BE2C (cell line): ENCODE measurements at regions not wholly inside any gene's neighbourhood (a gene's known extent, or its start where the extent isn't known, plus 50 kb on each side); places are given as distances from the start of the nearest gene placed in this dataset.

ENCODE experiments used
- DNase-seq: peaks from one replicate; pipeline ENCODE4 v3.0.0-alpha.2; 2020
- H3K27me3 ChIP-seq: fragments of 250-450 bp; sonication (Bioruptor Pico); 2 replicates; pipeline ENCODE4 v1.5.1; 2020; ENCODE audit warnings: mild to moderate bottlenecking
- H3K36me3 ChIP-seq: fragments of 250-450 bp; sonication (Bioruptor Pico); 2 replicates; pipeline ENCODE4 v1.5.1; 2020; ENCODE audit warnings: mild to moderate bottlenecking
- H3K4me1 ChIP-seq: fragments of 250-450 bp; sonication (Bioruptor Pico); 2 replicates; pipeline ENCODE4 v1.5.1; 2020
- H3K4me3 ChIP-seq: 2 replicates; pipeline ENCODE4 v1.5.1; 2011; ENCODE audit warnings: low read depth, low read length
- H3K9me3 ChIP-seq: fragments of 250-450 bp; sonication (Bioruptor Pico); 2 replicates; pipeline ENCODE4 v1.5.1; 2020
- TF ChIP-seq, protein P1 (sequence below): IDR thresholded peaks from 2 replicates; pipeline ENCODE4 v1.5.1; 2012; ENCODE audit warnings: mild to moderate bottlenecking, low read depth, low read length

DNA sequence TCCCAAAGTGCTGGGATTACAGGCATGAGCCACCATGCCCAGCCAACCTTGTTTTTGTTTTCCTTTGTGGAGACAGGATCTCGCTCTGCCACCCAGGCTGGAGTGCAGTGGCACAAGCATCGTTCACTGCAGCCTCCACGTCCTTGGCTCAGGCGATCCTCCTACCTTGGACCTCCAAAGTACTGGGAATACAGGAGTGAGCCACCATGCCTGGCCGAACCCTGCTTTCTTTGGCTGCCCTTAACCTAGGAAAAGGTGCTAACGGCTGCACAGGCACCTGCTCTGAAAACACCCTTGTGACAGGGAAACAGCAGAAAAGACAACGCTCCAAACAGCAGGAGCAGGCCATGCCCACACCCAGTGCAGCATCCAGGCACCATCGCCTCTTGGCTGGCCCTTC, 71.9 kb downstream of the OAT start:
- Histone ChIP-seq H3K27me3 (no peaks in the 10 kb centered on the region), H3K9me3 (no peaks in the 10 kb centered on the region), H3K4me1 (no peaks in the 10 kb centered on the region), H3K36me3 (no peaks in the 10 kb centered on the region), H3K4me3 (no peak overlapping the region)
- no peak for DNase-seq
- TF ChIP-seq, protein P1, sequence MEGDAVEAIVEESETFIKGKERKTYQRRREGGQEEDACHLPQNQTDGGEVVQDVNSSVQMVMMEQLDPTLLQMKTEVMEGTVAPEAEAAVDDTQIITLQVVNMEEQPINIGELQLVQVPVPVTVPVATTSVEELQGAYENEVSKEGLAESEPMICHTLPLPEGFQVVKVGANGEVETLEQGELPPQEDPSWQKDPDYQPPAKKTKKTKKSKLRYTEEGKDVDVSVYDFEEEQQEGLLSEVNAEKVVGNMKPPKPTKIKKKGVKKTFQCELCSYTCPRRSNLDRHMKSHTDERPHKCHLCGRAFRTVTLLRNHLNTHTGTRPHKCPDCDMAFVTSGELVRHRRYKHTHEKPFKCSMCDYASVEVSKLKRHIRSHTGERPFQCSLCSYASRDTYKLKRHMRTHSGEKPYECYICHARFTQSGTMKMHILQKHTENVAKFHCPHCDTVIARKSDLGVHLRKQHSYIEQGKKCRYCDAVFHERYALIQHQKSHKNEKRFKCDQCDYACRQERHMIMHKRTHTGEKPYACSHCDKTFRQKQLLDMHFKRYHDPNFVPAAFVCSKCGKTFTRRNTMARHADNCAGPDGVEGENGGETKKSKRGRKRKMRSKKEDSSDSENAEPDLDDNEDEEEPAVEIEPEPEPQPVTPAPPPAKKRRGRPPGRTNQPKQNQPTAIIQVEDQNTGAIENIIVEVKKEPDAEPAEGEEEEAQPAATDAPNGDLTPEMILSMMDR, result no peak

DNA sequence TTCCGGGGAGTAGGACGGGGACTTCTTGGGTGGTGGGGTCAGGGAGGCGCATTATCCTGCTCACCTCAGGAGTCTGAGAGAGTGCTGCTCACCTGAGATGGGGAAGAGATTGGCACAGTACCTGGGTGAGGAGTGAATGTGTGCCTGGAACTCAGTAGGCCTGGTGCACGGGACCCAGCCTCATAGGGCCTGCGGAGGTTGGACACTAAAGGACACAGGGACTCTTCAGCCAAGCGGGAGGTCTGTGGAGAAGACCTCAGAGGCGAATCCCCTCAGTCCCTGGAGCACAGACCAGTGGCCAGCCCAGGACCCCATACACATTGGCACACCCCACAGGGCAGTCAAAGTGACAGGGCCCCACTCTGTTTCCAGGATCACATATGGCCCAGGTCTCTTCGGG, 73.2 kb downstream of the OAT start:
- peaks cover 9% of the 10 kb centered on the region for H3K4me1 ChIP-seq

DNA sequence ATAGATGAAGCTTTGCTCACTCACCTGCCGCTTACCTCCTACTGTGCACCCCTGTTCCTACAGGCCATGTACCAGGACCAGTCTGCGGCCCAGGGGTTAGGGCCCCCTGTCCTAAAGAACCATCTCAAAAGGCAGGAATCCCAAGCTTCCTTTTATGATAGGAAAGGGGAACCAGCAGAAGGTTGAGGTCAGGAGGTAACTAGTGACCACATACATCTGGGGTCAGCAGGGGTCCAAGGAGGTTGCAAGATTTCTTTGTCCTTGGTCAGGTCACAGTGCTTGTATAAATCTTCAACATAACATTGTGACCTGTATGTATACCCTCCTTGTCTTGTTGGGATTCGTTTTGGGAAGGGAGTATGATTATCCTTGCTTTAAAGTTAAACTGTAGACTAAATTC, 73.8 kb downstream of the OAT start:
- Histone ChIP-seq H3K9me3 (no peaks in the 10 kb centered on the region), H3K27me3 (no peaks in the 10 kb centered on the region), H3K4me1 (peaks cover 11% of the 10 kb centered on the region), H3K36me3 (no peaks in the 10 kb centered on the region), H3K4me3 (no peak overlapping the region)
- TF ChIP-seq, protein P1, result no peak
- no peak for DNase-seq

More for the DNA sequence above, 73.2 kb downstream of the OAT start:
- H3K4me3 ChIP-seq, result no peak overlapping the region
- no peaks in the 10 kb centered on the region for H3K27me3 ChIP-seq
- TF ChIP-seq, protein P1, result no peak
- no peaks in the 10 kb centered on the region for H3K36me3 ChIP-seq
- no peak for DNase-seq
- no peaks in the 10 kb centered on the region for H3K9me3 ChIP-seq

DNA sequence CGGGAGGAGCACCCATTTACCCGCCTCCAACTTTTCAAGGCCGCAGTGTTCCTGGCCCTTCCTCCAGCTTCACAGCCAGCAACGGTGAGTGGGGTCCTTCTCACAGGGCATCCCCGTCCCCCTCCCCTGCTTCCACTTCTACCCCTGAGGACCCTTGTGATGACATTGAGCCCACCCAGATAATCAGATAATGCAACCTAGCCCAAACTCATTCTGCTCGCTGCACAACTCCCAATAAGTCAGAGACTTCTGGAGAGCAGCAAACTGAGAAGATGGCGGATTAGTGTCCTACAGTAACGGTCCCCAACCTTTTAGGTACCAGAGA, 74.5 kb downstream of the OAT start:
- no peaks in the 10 kb centered on the region for H3K36me3 ChIP-seq
- DNase-seq, result no peak
- TF ChIP-seq, protein P1, result no peak
- H3K9me3 ChIP-seq, result no peaks in the 10 kb centered on the region
- no peak overlapping the region for H3K4me3 ChIP-seq
- peaks cover 11% of the 10 kb centered on the region for H3K4me1 ChIP-seq
- no peaks in the 10 kb centered on the region for H3K27me3 ChIP-seq

DNA sequence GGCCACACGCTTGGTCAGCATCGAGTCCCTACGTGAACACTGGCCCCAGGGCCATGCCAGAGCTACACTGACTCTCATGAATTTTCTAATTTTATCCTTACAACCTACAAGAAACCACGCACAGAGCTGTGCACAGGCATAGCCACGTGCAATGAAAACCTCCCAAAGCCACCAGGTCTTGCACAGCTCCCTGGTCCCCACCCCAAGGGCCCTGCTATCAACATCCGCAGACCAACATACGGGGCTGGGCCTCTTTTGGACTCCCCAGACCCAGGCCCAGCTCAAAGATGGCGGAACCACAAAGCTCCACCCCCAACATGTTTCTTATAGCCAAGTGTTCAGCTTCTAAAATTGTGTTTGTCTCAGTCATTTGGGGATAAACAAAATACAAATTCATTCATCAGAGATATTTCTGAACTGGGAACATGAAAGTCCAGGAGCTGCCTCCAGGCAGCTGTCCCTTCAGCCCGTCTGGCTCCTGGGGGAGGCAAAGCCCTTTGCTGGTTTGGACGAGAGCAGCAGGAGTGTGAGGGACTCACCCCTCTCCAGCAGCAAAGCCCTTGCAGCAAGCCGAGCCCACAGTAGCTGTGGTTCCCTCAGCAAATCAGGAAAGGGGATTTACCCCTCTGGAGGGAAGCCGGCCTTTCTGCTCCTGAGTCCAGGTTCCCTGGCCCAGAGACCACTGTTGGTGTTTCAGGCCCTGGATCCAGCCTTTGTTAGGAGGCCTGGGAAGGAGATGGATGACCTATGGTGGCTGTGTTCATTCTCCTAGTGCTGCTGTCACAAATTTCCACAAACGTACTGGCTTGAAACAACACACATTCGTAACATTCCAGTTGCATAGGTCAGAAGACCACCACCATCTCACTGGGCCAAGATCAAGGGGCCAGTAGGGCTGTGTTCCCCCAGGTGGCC, 75.1 kb downstream of the OAT start:
- H3K36me3 ChIP-seq, result no peaks in the 10 kb centered on the region
- DNase-seq, result no peak
- no peaks in the 10 kb centered on the region for H3K27me3 ChIP-seq
- TF ChIP-seq, protein P1, result no peak
- no peak overlapping the region for H3K4me3 ChIP-seq
- no peaks in the 10 kb centered on the region for H3K9me3 ChIP-seq
- H3K4me1 ChIP-seq, result peaks cover 11% of the 10 kb centered on the region

DNA sequence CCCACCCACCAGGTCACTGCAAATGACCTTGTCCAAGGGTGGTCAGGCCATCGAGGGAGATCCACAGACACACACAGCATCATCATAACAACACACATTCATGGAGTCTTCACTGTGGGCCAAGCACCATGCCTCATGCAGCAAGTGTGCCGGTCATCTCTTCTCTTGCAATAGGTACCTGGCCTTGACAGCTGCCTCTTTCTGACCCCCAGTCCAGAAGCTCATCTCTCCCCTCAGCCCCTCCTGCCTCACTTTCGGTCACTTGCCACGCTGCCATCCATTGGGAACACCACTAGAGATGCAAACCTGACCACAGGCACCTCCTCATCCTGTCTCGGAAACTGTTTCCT, 75.9 kb downstream of the OAT start:
- H3K4me3 ChIP-seq, result no peak overlapping the region
- no peak for DNase-seq
- TF ChIP-seq, protein P1, result no peak

More for the DNA sequence above, 75.9 kb downstream of the OAT start:
- Histone ChIP-seq H3K9me3 (no peaks in the 10 kb centered on the region), H3K27me3 (no peaks in the 10 kb centered on the region), H3K36me3 (no peaks in the 10 kb centered on the region), H3K4me1 (peaks cover 11% of the 10 kb centered on the region)
